ENCODE measurements at regions not wholly inside any gene's neighbourhood (a gene's known extent, or its start where the extent isn't known, plus 50 kb on each side); places are given as distances from the start of the nearest gene placed in this dataset.

DNA sequence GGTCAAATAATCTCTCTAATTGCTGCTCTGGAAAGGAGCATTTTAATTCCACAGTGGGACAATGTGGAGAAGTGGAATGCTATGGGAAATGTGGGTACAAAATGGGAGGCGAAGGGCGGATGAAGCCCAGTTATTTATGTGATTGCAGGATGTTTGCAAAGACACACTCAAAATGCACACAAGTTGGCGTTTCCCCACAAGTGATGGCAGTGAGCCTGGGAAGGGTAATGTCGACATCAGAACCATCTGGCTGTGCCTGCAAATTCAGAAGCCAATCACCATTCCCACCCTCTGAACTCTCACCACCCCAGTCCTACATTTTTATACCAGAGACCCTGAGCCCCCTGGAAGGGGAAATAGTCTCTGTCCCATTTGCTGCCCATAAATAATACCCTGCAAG, 201.1 kb downstream of the SOX9 start (continued):
- no peak for TF ChIP-seq ESRRG (CRISPR knock-in tag; IDR thresholded peaks at IDR 0.05)

DNA sequence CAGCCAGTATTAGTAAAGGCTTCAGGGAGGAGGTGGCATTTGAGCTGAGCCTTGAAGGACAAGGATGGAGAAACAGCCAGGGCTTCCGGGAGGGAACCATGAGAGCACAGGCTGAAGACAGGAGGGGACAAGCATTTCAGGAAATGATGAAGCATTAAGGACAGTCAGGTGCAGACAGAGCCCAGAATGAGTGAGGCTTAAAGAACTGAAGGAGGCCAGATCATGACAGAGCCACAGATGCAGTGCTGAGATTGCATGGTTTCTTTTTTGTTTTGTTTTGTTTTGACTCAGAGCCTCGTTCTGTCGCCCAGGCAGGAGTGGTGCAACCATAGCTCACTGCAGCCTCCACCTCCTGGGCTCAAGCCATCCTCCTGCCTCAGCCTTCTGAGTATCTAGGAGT, 211.5 kb downstream of the SOX9 start:
- no peak for ATAC-seq
- TF ChIP-seq ZNF70 (CRISPR knock-in tag; IDR thresholded peaks at IDR 0.05) (no peak), BACH2 (CRISPR knock-in tag; IDR thresholded peaks at IDR 0.05; ENCODE audit: borderline replicate concordance) (no peak), GLIS3 (CRISPR knock-in tag; IDR thresholded peaks at IDR 0.05) (no peak), SNAI2 (CRISPR knock-in tag; IDR thresholded peaks at IDR 0.05) (no peak), ISL1 (CRISPR knock-in tag; IDR thresholded peaks at IDR 0.05) (no peak), ZC3H10 (CRISPR knock-in tag; IDR thresholded peaks at IDR 0.05) (no peak), ZFP3 (CRISPR knock-in tag; IDR thresholded peaks at IDR 0.05) (no peak), CSDC2 (CRISPR knock-in tag; IDR thresholded peaks at IDR 0.05) (no peak), PPARA (CRISPR knock-in tag; IDR thresholded peaks at IDR 0.05; ENCODE audit: borderline replicate concordance) (no peak), TOX (CRISPR knock-in tag; IDR thresholded peaks at IDR 0.05; ENCODE audit: borderline replicate concordance) (no peak)
- TF ChIP-seq, protein P1, sequence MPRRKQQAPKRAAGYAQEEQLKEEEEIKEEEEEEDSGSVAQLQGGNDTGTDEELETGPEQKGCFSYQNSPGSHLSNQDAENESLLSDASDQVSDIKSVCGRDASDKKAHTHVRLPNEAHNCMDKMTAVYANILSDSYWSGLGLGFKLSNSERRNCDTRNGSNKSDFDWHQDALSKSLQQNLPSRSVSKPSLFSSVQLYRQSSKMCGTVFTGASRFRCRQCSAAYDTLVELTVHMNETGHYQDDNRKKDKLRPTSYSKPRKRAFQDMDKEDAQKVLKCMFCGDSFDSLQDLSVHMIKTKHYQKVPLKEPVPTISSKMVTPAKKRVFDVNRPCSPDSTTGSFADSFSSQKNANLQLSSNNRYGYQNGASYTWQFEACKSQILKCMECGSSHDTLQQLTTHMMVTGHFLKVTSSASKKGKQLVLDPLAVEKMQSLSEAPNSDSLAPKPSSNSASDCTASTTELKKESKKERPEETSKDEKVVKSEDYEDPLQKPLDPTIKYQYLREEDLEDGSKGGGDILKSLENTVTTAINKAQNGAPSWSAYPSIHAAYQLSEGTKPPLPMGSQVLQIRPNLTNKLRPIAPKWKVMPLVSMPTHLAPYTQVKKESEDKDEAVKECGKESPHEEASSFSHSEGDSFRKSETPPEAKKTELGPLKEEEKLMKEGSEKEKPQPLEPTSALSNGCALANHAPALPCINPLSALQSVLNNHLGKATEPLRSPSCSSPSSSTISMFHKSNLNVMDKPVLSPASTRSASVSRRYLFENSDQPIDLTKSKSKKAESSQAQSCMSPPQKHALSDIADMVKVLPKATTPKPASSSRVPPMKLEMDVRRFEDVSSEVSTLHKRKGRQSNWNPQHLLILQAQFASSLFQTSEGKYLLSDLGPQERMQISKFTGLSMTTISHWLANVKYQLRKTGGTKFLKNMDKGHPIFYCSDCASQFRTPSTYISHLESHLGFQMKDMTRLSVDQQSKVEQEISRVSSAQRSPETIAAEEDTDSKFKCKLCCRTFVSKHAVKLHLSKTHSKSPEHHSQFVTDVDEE (CRISPR knock-in tag; IDR thresholded peaks at IDR 0.05): no peak
- TF ChIP-seq, protein P2, sequence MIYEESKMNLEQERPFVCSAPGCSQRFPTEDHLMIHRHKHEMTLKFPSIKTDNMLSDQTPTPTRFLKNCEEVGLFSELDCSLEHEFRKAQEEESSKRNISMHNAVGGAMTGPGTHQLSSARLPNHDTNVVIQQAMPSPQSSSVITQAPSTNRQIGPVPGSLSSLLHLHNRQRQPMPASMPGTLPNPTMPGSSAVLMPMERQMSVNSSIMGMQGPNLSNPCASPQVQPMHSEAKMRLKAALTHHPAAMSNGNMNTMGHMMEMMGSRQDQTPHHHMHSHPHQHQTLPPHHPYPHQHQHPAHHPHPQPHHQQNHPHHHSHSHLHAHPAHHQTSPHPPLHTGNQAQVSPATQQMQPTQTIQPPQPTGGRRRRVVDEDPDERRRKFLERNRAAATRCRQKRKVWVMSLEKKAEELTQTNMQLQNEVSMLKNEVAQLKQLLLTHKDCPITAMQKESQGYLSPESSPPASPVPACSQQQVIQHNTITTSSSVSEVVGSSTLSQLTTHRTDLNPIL (CRISPR knock-in tag; IDR thresholded peaks at IDR 0.05; ENCODE audit: low read depth): no peak

DNA sequence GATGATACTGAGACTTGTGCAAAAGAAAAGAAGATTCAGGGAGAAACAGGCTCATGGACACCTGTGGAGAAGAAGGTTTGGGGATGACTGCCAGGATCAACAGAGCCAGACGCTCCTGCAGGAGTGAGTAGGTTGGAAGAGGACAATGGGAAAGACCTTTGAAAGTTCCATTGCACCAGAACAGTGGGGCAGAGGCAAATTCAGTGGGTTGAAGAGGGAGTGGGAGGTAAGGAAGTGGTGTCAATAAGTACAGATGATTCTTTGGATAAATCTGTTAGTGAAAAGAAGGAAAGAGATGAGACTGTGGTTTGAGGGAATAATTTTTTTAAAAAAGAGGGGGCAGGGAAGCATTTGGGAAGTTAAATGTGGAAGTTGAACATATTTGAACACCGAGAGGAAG, 212.8 kb downstream of the SOX9 start:
- ATAC-seq: no peak
- TF ChIP-seq SNAI2 (CRISPR knock-in tag; IDR thresholded peaks at IDR 0.05): no peak
- no peak for TF ChIP-seq GLIS3 (CRISPR knock-in tag; IDR thresholded peaks at IDR 0.05)
- TF ChIP-seq ZFP3 (CRISPR knock-in tag; IDR thresholded peaks at IDR 0.05): no peak
- no peak for TF ChIP-seq ZNF565 (CRISPR knock-in tag; conservative IDR thresholded peaks at IDR 0.05; ENCODE audit: low read depth)
- TF ChIP-seq ZNF8 (CRISPR knock-in tag; IDR thresholded peaks at IDR 0.05): no peak
- TF ChIP-seq, protein P3, sequence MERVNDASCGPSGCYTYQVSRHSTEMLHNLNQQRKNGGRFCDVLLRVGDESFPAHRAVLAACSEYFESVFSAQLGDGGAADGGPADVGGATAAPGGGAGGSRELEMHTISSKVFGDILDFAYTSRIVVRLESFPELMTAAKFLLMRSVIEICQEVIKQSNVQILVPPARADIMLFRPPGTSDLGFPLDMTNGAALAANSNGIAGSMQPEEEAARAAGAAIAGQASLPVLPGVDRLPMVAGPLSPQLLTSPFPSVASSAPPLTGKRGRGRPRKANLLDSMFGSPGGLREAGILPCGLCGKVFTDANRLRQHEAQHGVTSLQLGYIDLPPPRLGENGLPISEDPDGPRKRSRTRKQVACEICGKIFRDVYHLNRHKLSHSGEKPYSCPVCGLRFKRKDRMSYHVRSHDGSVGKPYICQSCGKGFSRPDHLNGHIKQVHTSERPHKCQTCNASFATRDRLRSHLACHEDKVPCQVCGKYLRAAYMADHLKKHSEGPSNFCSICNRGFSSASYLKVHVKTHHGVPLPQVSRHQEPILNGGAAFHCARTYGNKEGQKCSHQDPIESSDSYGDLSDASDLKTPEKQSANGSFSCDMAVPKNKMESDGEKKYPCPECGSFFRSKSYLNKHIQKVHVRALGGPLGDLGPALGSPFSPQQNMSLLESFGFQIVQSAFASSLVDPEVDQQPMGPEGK (CRISPR knock-in tag; IDR thresholded peaks at IDR 0.05; ENCODE audit: borderline replicate concordance): no peak
- TF ChIP-seq, protein P4, sequence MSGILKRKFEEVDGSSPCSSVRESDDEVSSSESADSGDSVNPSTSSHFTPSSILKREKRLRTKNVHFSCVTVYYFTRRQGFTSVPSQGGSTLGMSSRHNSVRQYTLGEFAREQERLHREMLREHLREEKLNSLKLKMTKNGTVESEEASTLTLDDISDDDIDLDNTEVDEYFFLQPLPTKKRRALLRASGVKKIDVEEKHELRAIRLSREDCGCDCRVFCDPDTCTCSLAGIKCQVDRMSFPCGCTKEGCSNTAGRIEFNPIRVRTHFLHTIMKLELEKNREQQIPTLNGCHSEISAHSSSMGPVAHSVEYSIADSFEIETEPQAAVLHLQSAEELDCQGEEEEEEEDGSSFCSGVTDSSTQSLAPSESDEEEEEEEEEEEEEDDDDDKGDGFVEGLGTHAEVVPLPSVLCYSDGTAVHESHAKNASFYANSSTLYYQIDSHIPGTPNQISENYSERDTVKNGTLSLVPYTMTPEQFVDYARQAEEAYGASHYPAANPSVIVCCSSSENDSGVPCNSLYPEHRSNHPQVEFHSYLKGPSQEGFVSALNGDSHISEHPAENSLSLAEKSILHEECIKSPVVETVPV (CRISPR knock-in tag; IDR thresholded peaks at IDR 0.05): no peak
- TF ChIP-seq BACH2 (CRISPR knock-in tag; IDR thresholded peaks at IDR 0.05; ENCODE audit: borderline replicate concordance): no peak
- TF ChIP-seq ISL1 (CRISPR knock-in tag; IDR thresholded peaks at IDR 0.05): no peak
- no peak for TF ChIP-seq OSR1 (CRISPR knock-in tag; IDR thresholded peaks at IDR 0.05)
- no peak for TF ChIP-seq ARNTL (CRISPR knock-in tag; IDR thresholded peaks at IDR 0.05; ENCODE audit: borderline replicate concordance, low read depth)
- no peak for TF ChIP-seq PPARA (CRISPR knock-in tag; IDR thresholded peaks at IDR 0.05; ENCODE audit: borderline replicate concordance)

DNA sequence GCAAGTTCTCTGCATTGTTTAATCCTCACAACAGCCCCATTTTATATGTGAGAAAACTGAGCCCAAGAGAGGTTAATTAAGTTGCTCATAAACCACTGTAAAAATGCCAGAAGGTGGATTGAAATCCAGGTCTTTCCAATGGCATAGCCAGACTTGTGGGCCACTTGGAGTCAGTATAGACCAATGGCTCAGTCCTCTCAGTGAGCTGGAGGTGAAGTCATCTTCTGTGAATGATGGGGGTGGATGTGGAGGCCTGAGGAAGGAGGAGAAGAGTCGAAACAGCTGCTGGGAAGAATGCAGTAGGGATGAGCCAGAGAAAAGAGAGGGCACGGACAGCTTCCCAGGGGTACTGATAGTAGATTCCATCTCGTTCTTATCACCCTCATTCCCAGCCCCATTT, 213.4 kb downstream of the SOX9 start:
- ATAC-seq: no peak
- TF ChIP-seq GLIS3 (CRISPR knock-in tag; IDR thresholded peaks at IDR 0.05) (no peak), TOX (CRISPR knock-in tag; IDR thresholded peaks at IDR 0.05; ENCODE audit: borderline replicate concordance) (no peak), ZFP3 (CRISPR knock-in tag; IDR thresholded peaks at IDR 0.05) (no peak), TCF4 (CRISPR knock-in tag; IDR thresholded peaks at IDR 0.05; ENCODE audit: borderline replicate concordance) (no peak), ZC3H10 (CRISPR knock-in tag; IDR thresholded peaks at IDR 0.05) (no peak), ISL1 (CRISPR knock-in tag; IDR thresholded peaks at IDR 0.05) (no peak), SNAI2 (CRISPR knock-in tag; IDR thresholded peaks at IDR 0.05) (no peak), BACH2 (CRISPR knock-in tag; IDR thresholded peaks at IDR 0.05; ENCODE audit: borderline replicate concordance) (no peak)
- TF ChIP-seq, protein P3 (CRISPR knock-in tag; IDR thresholded peaks at IDR 0.05; ENCODE audit: borderline replicate concordance): no peak
